WTC11 (cell line): ENCODE measurements at regions not wholly inside any gene's neighbourhood (a gene's known extent, or its start where the extent isn't known, plus 50 kb on each side); places are given as distances from the start of the nearest gene placed in this dataset.

ENCODE experiments used
- ATAC-seq: fragments of 200-7000 bp; cut with Tn5 transposase; 2 replicates; pipeline ENCODE4 v1.10.0; 2021; ENCODE audit warnings: mild to moderate bottlenecking, moderate library complexity
- CTCF ChIA-PET: fragments of 300-600 bp; sonication (Branson Sonifier 250); formaldehyde crosslinking; loops from one replicate; lab custom pipeline; 2021; ENCODE audit warnings: antibody characterized with exemption; lab: Charles Lee
- POLR2A ChIA-PET: fragments of 350-600 bp; sonication (Branson Sonifier 250); formaldehyde crosslinking; loops from one replicate; lab custom pipeline; 2021; ENCODE audit warnings: antibody characterized with exemption; lab: Charles Lee
- DNase-seq: peaks from one replicate; pipeline ENCODE4 v3.0.0; 2021; ENCODE audit warnings: low spot score
- H3K27ac Mint-ChIP-seq: 2 replicates; pipeline ENCODE4 v1.8.0; 2021; ENCODE audit warnings: mixed read lengths
- H3K27me3 Mint-ChIP-seq: 2 replicates; pipeline ENCODE4 v1.8.0; 2021; ENCODE audit warnings: low read depth, mild to moderate bottlenecking, moderate library complexity, mixed read lengths
- H3K36me3 Mint-ChIP-seq: 2 replicates; pipeline ENCODE4 v1.8.0; 2021; ENCODE audit warnings: mixed read lengths
- H3K4me1 Mint-ChIP-seq: 2 replicates; pipeline ENCODE4 v1.8.0; 2022; ENCODE audit warnings: mixed read lengths
- H3K4me3 Mint-ChIP-seq: 2 replicates; pipeline ENCODE4 v1.8.0; 2021; ENCODE audit warnings: mild to moderate bottlenecking, moderate library complexity, mixed read lengths
- H3K9me3 Mint-ChIP-seq: 2 replicates; pipeline ENCODE4 v1.8.0; 2021; ENCODE audit warnings: mixed read lengths
- FOXP1 ChIP-seq: sonication (generic); formaldehyde crosslinking; IDR thresholded peaks from 2 replicates; pipeline ENCODE4 v1.8.0; 2022; ENCODE audit warnings: missing genetic modification reagents, mild to moderate bottlenecking, moderate library complexity, borderline replicate concordance
- JAZF1 ChIP-seq: fragments of 250-450 bp; sonication (Bioruptor Pico); IDR thresholded peaks from 2 replicates; pipeline ENCODE4 v1.9.0; 2021; ENCODE audit warnings: moderate library complexity, mild to moderate bottlenecking, inconsistent platforms
- MXD4 ChIP-seq: fragments of 250-450 bp; sonication (Bioruptor Pico); IDR thresholded peaks from 2 replicates; pipeline ENCODE4 v1.8.0; 2021; ENCODE audit warnings: mild to moderate bottlenecking, moderate library complexity, borderline replicate concordance
- MYBL2 ChIP-seq: sonication (generic); formaldehyde crosslinking; IDR thresholded peaks from 2 replicates; pipeline ENCODE4 v1.8.1; 2023; ENCODE audit warnings: mild to moderate bottlenecking, moderate library complexity, missing genetic modification reagents
- NFE2L1 ChIP-seq: sonication (generic); formaldehyde crosslinking; IDR thresholded peaks from 2 replicates; pipeline ENCODE4 v1.8.1; 2023; ENCODE audit warnings: missing genetic modification reagents
- TEAD1 ChIP-seq: sonication (generic); formaldehyde crosslinking; IDR thresholded peaks from 2 replicates; pipeline ENCODE4 v1.8.0; 2022; ENCODE audit warnings: mild to moderate bottlenecking, missing genetic modification reagents
- TP53 ChIP-seq: sonication (generic); formaldehyde crosslinking; IDR thresholded peaks from 2 replicates; pipeline ENCODE4 v1.8.1; 2023; ENCODE audit warnings: mild to moderate bottlenecking, missing genetic modification reagents
- ZNF232 ChIP-seq: sonication (generic); formaldehyde crosslinking; IDR thresholded peaks from 2 replicates; pipeline ENCODE4 v1.8.0; 2022; ENCODE audit warnings: mild to moderate bottlenecking, missing genetic modification reagents
- TF ChIP-seq, protein P1 (sequence below): sonication (generic); formaldehyde crosslinking; IDR thresholded peaks from 2 replicates; pipeline ENCODE4 v1.8.0; 2022; ENCODE audit warnings: mild to moderate bottlenecking, missing genetic modification reagents
- TF ChIP-seq, protein P2 (sequence below): fragments of 250-450 bp; sonication (Bioruptor Pico); IDR thresholded peaks from 2 replicates; pipeline ENCODE4 v1.9.0; 2021; ENCODE audit warnings: mild to moderate bottlenecking
- TF ChIP-seq, protein P3 (sequence below): fragments of 250-450 bp; sonication (Bioruptor Pico); IDR thresholded peaks from 2 replicates; pipeline ENCODE4 v1.9.0; 2021; ENCODE audit warnings: mild to moderate bottlenecking
- TF ChIP-seq, protein P4 (sequence below): sonication (generic); formaldehyde crosslinking; IDR thresholded peaks from 2 replicates; pipeline ENCODE4 v1.8.1; 2023; ENCODE audit warnings: mild to moderate bottlenecking, missing genetic modification reagents
- TF ChIP-seq, protein P5 (sequence below): sonication (generic); formaldehyde crosslinking; IDR thresholded peaks from 2 replicates; pipeline ENCODE4 v1.8.1; 2023; ENCODE audit warnings: mild to moderate bottlenecking, missing genetic modification reagents, moderate library complexity
- TF ChIP-seq, protein P6 (sequence below): sonication (generic); formaldehyde crosslinking; IDR thresholded peaks from 2 replicates; pipeline ENCODE4 v1.8.0; 2023; ENCODE audit warnings: mild to moderate bottlenecking, missing genetic modification reagents
- TF ChIP-seq, protein P7 (sequence below): fragments of 250-450 bp; sonication (Bioruptor Pico); IDR thresholded peaks from 2 replicates; pipeline ENCODE4 v2.1.2; 2022; ENCODE audit warnings: mild to moderate bottlenecking, moderate library complexity
- TF ChIP-seq, protein P8 (sequence below): sonication (generic); formaldehyde crosslinking; IDR thresholded peaks from 2 replicates; pipeline ENCODE4 v1.8.1; 2023; ENCODE audit warnings: mild to moderate bottlenecking, missing genetic modification reagents, borderline replicate concordance
- TF ChIP-seq, protein P9 (sequence below): sonication (generic); formaldehyde crosslinking; conservative IDR thresholded peaks from 2 replicates; pipeline ENCODE4 v1.8.1; 2022; ENCODE audit warnings: mild to moderate bottlenecking, missing genetic modification reagents

DNA sequence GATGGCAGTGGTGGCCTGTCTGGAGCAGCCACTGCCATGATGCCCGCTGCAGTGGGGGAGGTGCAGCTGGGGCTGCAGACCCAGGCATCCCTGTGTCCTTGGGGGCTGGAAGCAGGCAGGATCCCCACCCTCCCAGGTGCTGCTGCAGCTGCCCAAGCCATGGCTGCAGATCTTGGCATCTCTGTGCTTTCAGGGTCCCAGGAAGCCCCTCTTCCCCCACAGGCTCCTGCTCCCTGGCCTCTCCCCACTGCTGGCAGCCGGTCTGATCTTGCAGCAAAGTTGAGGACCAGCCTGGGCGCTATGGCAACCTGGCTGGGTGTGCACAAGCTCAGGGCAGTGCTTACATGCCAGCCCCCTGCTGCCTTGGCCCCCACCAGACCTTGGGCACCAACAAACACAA, 78.5 kb downstream of the SAMD9 start (continued):
- TF ChIP-seq, protein P1, sequence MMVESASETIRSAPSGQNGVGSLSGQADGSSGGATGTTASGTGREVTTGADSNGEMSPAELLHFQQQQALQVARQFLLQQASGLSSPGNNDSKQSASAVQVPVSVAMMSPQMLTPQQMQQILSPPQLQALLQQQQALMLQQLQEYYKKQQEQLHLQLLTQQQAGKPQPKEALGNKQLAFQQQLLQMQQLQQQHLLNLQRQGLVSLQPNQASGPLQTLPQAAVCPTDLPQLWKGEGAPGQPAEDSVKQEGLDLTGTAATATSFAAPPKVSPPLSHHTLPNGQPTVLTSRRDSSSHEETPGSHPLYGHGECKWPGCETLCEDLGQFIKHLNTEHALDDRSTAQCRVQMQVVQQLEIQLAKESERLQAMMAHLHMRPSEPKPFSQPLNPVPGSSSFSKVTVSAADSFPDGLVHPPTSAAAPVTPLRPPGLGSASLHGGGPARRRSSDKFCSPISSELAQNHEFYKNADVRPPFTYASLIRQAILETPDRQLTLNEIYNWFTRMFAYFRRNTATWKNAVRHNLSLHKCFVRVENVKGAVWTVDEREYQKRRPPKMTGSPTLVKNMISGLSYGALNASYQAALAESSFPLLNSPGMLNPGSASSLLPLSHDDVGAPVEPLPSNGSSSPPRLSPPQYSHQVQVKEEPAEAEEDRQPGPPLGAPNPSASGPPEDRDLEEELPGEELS (CRISPR knock-in tag): no peak
- TF ChIP-seq, protein P2, sequence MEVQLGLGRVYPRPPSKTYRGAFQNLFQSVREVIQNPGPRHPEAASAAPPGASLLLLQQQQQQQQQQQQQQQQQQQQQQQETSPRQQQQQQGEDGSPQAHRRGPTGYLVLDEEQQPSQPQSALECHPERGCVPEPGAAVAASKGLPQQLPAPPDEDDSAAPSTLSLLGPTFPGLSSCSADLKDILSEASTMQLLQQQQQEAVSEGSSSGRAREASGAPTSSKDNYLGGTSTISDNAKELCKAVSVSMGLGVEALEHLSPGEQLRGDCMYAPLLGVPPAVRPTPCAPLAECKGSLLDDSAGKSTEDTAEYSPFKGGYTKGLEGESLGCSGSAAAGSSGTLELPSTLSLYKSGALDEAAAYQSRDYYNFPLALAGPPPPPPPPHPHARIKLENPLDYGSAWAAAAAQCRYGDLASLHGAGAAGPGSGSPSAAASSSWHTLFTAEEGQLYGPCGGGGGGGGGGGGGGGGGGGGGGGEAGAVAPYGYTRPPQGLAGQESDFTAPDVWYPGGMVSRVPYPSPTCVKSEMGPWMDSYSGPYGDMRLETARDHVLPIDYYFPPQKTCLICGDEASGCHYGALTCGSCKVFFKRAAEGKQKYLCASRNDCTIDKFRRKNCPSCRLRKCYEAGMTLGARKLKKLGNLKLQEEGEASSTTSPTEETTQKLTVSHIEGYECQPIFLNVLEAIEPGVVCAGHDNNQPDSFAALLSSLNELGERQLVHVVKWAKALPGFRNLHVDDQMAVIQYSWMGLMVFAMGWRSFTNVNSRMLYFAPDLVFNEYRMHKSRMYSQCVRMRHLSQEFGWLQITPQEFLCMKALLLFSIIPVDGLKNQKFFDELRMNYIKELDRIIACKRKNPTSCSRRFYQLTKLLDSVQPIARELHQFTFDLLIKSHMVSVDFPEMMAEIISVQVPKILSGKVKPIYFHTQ: no peak
- TF ChIP-seq, protein P3, sequence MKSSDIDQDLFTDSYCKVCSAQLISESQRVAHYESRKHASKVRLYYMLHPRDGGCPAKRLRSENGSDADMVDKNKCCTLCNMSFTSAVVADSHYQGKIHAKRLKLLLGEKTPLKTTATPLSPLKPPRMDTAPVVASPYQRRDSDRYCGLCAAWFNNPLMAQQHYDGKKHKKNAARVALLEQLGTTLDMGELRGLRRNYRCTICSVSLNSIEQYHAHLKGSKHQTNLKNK (CRISPR knock-in tag): no peak
- TF ChIP-seq ZNF232 (CRISPR knock-in tag) (no peak), FOXP1 (no peak), TP53 (no peak), JAZF1 (no peak), TEAD1 (CRISPR knock-in tag) (no peak)
- TF ChIP-seq, protein P4, sequence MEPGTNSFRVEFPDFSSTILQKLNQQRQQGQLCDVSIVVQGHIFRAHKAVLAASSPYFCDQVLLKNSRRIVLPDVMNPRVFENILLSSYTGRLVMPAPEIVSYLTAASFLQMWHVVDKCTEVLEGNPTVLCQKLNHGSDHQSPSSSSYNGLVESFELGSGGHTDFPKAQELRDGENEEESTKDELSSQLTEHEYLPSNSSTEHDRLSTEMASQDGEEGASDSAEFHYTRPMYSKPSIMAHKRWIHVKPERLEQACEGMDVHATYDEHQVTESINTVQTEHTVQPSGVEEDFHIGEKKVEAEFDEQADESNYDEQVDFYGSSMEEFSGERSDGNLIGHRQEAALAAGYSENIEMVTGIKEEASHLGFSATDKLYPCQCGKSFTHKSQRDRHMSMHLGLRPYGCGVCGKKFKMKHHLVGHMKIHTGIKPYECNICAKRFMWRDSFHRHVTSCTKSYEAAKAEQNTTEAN: no peak
- TF ChIP-seq, protein P5, sequence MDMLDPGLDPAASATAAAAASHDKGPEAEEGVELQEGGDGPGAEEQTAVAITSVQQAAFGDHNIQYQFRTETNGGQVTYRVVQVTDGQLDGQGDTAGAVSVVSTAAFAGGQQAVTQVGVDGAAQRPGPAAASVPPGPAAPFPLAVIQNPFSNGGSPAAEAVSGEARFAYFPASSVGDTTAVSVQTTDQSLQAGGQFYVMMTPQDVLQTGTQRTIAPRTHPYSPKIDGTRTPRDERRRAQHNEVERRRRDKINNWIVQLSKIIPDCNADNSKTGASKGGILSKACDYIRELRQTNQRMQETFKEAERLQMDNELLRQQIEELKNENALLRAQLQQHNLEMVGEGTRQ (CRISPR knock-in tag): no peak

DNA sequence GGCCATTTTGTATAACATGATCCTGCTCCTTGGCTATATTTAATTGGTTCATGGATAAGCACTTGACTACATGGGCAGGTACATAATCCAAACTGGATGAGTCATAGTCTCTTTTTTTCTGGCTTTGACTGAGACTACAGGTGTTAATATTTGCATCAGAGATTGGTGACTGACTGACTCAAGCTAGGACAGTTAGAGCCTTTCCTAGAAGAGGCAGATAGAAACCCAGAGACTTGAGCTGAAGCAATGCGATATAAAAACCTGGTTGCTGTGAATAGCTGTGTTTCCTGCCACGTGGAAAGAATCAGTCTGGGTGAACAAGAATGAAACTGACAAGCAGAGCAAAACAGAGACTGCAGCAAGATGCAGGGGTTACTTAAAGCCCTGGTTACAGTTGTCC, 81.0 kb downstream of the SAMD9 start:
- peaks cover 7% of the 10 kb centered on the region for H3K36me3 Mint-ChIP-seq
- TF ChIP-seq, protein P6, sequence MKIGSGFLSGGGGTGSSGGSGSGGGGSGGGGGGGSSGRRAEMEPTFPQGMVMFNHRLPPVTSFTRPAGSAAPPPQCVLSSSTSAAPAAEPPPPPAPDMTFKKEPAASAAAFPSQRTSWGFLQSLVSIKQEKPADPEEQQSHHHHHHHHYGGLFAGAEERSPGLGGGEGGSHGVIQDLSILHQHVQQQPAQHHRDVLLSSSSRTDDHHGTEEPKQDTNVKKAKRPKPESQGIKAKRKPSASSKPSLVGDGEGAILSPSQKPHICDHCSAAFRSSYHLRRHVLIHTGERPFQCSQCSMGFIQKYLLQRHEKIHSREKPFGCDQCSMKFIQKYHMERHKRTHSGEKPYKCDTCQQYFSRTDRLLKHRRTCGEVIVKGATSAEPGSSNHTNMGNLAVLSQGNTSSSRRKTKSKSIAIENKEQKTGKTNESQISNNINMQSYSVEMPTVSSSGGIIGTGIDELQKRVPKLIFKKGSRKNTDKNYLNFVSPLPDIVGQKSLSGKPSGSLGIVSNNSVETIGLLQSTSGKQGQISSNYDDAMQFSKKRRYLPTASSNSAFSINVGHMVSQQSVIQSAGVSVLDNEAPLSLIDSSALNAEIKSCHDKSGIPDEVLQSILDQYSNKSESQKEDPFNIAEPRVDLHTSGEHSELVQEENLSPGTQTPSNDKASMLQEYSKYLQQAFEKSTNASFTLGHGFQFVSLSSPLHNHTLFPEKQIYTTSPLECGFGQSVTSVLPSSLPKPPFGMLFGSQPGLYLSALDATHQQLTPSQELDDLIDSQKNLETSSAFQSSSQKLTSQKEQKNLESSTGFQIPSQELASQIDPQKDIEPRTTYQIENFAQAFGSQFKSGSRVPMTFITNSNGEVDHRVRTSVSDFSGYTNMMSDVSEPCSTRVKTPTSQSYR (CRISPR knock-in tag): no peak
- TF ChIP-seq MXD4 (CRISPR knock-in tag): no peak
- TF ChIP-seq, protein P7, sequence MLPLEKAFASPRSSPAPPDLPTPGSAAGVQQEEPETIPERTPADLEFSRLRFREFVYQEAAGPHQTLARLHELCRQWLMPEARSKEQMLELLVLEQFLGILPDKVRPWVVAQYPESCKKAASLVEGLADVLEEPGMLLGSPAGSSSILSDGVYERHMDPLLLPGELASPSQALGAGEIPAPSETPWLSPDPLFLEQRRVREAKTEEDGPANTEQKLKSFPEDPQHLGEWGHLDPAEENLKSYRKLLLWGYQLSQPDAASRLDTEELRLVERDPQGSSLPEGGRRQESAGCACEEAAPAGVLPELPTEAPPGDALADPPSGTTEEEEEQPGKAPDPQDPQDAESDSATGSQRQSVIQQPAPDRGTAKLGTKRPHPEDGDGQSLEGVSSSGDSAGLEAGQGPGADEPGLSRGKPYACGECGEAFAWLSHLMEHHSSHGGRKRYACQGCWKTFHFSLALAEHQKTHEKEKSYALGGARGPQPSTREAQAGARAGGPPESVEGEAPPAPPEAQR (CRISPR knock-in tag): no peak
- TF ChIP-seq MYBL2 (CRISPR knock-in tag): no peak
- TF ChIP-seq, protein P1 (CRISPR knock-in tag): no peak
- TF ChIP-seq, protein P8, sequence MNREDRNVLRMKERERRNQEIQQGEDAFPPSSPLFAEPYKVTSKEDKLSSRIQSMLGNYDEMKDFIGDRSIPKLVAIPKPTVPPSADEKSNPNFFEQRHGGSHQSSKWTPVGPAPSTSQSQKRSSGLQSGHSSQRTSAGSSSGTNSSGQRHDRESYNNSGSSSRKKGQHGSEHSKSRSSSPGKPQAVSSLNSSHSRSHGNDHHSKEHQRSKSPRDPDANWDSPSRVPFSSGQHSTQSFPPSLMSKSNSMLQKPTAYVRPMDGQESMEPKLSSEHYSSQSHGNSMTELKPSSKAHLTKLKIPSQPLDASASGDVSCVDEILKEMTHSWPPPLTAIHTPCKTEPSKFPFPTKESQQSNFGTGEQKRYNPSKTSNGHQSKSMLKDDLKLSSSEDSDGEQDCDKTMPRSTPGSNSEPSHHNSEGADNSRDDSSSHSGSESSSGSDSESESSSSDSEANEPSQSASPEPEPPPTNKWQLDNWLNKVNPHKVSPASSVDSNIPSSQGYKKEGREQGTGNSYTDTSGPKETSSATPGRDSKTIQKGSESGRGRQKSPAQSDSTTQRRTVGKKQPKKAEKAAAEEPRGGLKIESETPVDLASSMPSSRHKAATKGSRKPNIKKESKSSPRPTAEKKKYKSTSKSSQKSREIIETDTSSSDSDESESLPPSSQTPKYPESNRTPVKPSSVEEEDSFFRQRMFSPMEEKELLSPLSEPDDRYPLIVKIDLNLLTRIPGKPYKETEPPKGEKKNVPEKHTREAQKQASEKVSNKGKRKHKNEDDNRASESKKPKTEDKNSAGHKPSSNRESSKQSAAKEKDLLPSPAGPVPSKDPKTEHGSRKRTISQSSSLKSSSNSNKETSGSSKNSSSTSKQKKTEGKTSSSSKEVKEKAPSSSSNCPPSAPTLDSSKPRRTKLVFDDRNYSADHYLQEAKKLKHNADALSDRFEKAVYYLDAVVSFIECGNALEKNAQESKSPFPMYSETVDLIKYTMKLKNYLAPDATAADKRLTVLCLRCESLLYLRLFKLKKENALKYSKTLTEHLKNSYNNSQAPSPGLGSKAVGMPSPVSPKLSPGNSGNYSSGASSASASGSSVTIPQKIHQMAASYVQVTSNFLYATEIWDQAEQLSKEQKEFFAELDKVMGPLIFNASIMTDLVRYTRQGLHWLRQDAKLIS (CRISPR knock-in tag): no peak
- TF ChIP-seq, protein P9, sequence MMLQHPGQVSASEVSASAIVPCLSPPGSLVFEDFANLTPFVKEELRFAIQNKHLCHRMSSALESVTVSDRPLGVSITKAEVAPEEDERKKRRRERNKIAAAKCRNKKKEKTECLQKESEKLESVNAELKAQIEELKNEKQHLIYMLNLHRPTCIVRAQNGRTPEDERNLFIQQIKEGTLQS: no peak
- TF ChIP-seq NFE2L1: no peak
- TF ChIP-seq, all 79 proteins: peak for 0
- Mint-ChIP-seq H3K27ac (no peak overlapping the region), H3K4me3 (no peak overlapping the region), H3K27me3 (peaks cover 3% of the 10 kb centered on the region; the same call in 1 of the 2 replicates), H3K9me3 (peaks cover 22% of the 10 kb centered on the region), H3K4me1 (peaks cover 21% of the 10 kb centered on the region)
- DNase-seq: no peak
- ChIA-PET CTCF (no interaction called here), POLR2A (no interaction called here)
- ATAC-seq: no peak
